Caco-2 (cell line): ENCODE measurements at regions not wholly inside any gene's neighbourhood (a gene's known extent, or its start where the extent isn't known, plus 50 kb on each side); places are given as distances from the start of the nearest gene placed in this dataset.

ENCODE experiments used
- BruUV-seq: library from RNA; stranded (reverse); fragments of 400-500 nt; replicated peaks from 2 replicates; lab custom pipeline; 2021; lab: Mats Ljungman, UMichigan
- CTCF ChIA-PET: fragments of 300-600 bp; sonication (Branson Sonifier 250); formaldehyde crosslinking; loops from one replicate; lab custom pipeline; 2022; ENCODE audit warnings: antibody characterized with exemption; lab: Charles Lee
- POLR2A ChIA-PET: fragments of 300-600 bp; sonication (Branson Sonifier 250); formaldehyde crosslinking; loops from one replicate; lab custom pipeline; 2022; ENCODE audit warnings: antibody characterized with exemption; lab: Charles Lee
- DNase-seq, 2 experiments: peaks; one replicate each; pipeline versions ENCODE4 v3.0.0 to v3.0.0-alpha.2; 2020 to 2022
- H3K27me3 ChIP-seq: replicated peaks from 2 replicates; pipeline ENCODE4 v1.6.0; 2011; ENCODE audit warnings: low read length; ENCODE audit not compliant: control insufficient read depth, insufficient read depth
- H3K36me3 ChIP-seq: 2 replicates; pipeline ENCODE4 v1.5.1; 2011; ENCODE audit warnings: low read length; ENCODE audit not compliant: control insufficient read depth, insufficient read depth
- H3K4me1 ChIP-seq: fragments of 250-450 bp; sonication (Bioruptor Pico); 2 replicates; pipeline ENCODE4 v1.5.1; 2020; ENCODE audit warnings: mild to moderate bottlenecking
- H3K4me3 ChIP-seq: 2 replicates; pipeline ENCODE4 v1.5.1; 2011; ENCODE audit warnings: low read depth, mild to moderate bottlenecking, control low read depth, low read length
- H3K9me3 ChIP-seq: fragments of 250-450 bp; sonication (Bioruptor Pico); 2 replicates; pipeline ENCODE4 v1.5.1; 2020; ENCODE audit warnings: mild to moderate bottlenecking, moderate library complexity
- H3K27ac Mint-ChIP-seq: one replicate; pipeline ENCODE4 v1.8.0; 2022; ENCODE audit warnings: mixed read lengths; ENCODE audit not compliant: unreplicated experiment
- H3K27me3 Mint-ChIP-seq: one replicate; pipeline ENCODE4 v1.8.0; 2022; ENCODE audit warnings: mixed read lengths; ENCODE audit not compliant: insufficient read depth, unreplicated experiment
- H3K36me3 Mint-ChIP-seq: one replicate; pipeline ENCODE4 v1.8.0; 2022; ENCODE audit warnings: mild to moderate bottlenecking, mixed read lengths; ENCODE audit not compliant: insufficient read depth, unreplicated experiment
- H3K4me1 Mint-ChIP-seq: one replicate; pipeline ENCODE4 v1.8.0; 2022; ENCODE audit warnings: low read depth, mixed read lengths; ENCODE audit not compliant: unreplicated experiment
- H3K4me3 Mint-ChIP-seq: one replicate; pipeline ENCODE4 v1.8.0; 2022; ENCODE audit warnings: mild to moderate bottlenecking, moderate library complexity, mixed read lengths; ENCODE audit not compliant: unreplicated experiment
- H3K9me3 Mint-ChIP-seq: one replicate; pipeline ENCODE4 v1.8.0; 2022; ENCODE audit warnings: mixed read lengths; ENCODE audit not compliant: unreplicated experiment
- CTCF ChIP-seq, 2 experiments: fragments of 200-600 bp in 1 of 2; IDR thresholded peaks; 1 replicate in 1 of 2; 2 replicates in 1 of 2; pipeline versions ENCODE4 v1.5.1 to v1.8.0; 2011 to 2022; ENCODE audit warnings: antibody characterized with exemption in 1 of 2, control low read depth in 1 of 2, inconsistent platforms in 1 of 2, low read depth in 1 of 2, low read length in 1 of 2, mild to moderate bottlenecking in 1 of 2, moderate library complexity in 1 of 2; ENCODE audit not compliant: insufficient read depth in 1 of 2, severe bottlenecking in 1 of 2, unreplicated experiment in 1 of 2
- intact Hi-C: fragments of 100-400 bp; cut with micrococcal nuclease; formaldehyde crosslinking; loops from one replicate; pipeline ENCODE4 v1.10.0; 2022; ENCODE audit not compliant: unreplicated experiment

DNA sequence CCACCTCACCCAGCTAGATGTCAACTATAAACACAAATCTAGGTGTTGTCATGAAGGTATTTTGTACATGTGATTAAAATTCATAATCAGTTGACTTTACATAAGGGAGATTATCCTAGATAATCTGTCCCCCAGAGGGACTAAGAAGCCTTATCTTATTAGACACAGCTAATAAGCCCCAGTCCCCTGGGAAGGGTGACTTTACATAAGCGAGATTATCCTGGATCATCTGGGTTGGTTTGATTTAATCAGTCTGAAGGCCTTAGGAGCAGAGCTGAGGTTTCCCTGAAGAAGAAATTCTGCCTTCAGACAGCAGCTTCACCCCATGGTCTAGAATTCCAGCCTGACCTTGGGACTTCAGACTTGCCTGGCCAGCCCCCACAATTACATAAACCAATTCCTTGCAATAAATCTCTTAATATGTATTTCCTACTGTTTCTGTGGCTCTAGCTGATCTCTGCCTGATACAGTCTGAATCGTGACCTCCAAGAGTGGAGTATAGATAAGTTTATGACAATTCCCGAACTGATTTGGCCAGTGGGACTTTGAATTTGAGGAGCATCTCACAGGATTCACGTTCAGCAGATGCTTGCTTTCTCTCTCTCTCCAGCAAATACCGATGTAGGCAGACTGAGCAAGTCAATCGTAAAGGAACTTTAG lies 66.5 kb downstream of the MRPL46 start:
- Mint-ChIP-seq H3K27me3 (peaks cover 5% of the 10 kb centered on the region), H3K27ac (no peak overlapping the region), H3K4me3 (no peak overlapping the region), H3K9me3 (no peaks in the 10 kb centered on the region), H3K4me1 (peaks cover 9% of the 10 kb centered on the region), H3K36me3 (no peaks in the 10 kb centered on the region)
- POLR2A ChIA-PET, result no interaction called here
- Histone ChIP-seq H3K4me1 (peaks cover 13% of the 10 kb centered on the region), H3K9me3 (no peaks in the 10 kb centered on the region), H3K27me3 (no peaks in the 10 kb centered on the region), H3K4me3 (no peak overlapping the region), H3K36me3 (no peaks in the 10 kb centered on the region)
- intact Hi-C loops, result no loop called here
- no peak for DNase-seq
- CTCF ChIA-PET, result interaction anchor here (0.6 kb wide), 1 partner anchor 31 kb away, joined by 3 read pairs; no protein-coding TSS in a partner anchor
- no TSS peak for BruUV-seq
- TF ChIP-seq CTCF (IDR thresholded peaks at IDR 0.05; ENCODE audit: insufficient read depth in 1 of 2, low read depth in 1 of 2, low read length in 1 of 2, severe bottlenecking in 1 of 2, unreplicated experiment in 1 of 2), result no peak

- Histone ChIP-seq H3K9me3 (no peaks in the 10 kb centered on the region), H3K4me1 (peaks cover 20% of the 10 kb centered on the region), H3K27me3 (no peaks in the 10 kb centered on the region), H3K36me3 (no peaks in the 10 kb centered on the region), H3K4me3 (no peak overlapping the region)
- intact Hi-C loops, result no loop called here
- Mint-ChIP-seq H3K27ac (no peak overlapping the region), H3K27me3 (peaks cover 4% of the 10 kb centered on the region), H3K36me3 (no peaks in the 10 kb centered on the region), H3K4me3 (no peak overlapping the region), H3K4me1 (peaks cover 13% of the 10 kb centered on the region), H3K9me3 (no peaks in the 10 kb centered on the region)
- POLR2A ChIA-PET, result no interaction called here
- no TSS peak for BruUV-seq
- CTCF ChIA-PET, result no interaction called here
- TF ChIP-seq CTCF (IDR thresholded peaks at IDR 0.05; ENCODE audit: insufficient read depth in 1 of 2, low read depth in 1 of 2, low read length in 1 of 2, severe bottlenecking in 1 of 2, unreplicated experiment in 1 of 2), result no peak
- no peak for DNase-seq
These were observed 67.1 kb downstream of the MRPL46 start for GRCh38 chr15:88400084-88400483.

DNA sequence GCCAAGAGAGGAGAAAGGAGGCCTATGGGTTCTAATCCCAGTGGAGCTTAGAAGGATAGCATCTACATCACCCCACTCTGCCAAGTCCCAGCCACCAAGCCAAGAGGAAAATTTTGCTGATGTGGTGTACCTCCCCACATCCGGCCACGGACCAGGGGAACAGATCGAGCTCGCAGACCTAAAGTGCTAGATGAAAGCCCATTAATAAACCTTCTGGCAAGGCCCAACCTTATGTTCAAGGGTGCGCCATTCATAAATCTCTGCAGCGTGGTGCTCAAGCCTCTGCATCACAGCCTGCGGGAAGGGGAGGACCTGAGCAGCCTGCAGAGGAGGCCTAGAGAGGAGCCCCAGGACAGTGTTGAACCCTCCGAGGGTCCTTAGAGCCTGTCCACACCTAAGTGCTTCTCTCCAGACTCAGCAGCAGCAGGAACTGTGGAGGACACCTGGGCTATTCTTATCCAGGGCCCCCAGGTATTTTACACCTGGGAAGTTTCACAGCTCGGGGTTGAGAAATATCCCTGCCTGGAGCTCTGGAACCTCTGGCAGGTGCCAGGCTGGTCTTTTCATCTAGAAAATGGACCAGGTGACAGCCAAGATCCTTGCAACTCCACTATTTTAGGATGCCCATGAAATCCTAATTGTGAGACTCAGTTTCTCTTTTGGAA lies 68.0 kb downstream of the MRPL46 start:
- Histone ChIP-seq H3K36me3 (no peaks in the 10 kb centered on the region), H3K4me1 (peaks cover 21% of the 10 kb centered on the region), H3K9me3 (no peaks in the 10 kb centered on the region), H3K4me3 (no peak overlapping the region), H3K27me3 (no peaks in the 10 kb centered on the region)
- no TSS peak for BruUV-seq
- ChIA-PET POLR2A (no interaction called here), CTCF (no interaction called here)
- H3K36me3 Mint-ChIP-seq, result no peaks in the 10 kb centered on the region
- intact Hi-C loops, result no loop called here
- H3K4me3 Mint-ChIP-seq, result no peak overlapping the region
- DNase-seq, result no peak
- TF ChIP-seq CTCF (IDR thresholded peaks at IDR 0.05; ENCODE audit: insufficient read depth in 1 of 2, low read depth in 1 of 2, low read length in 1 of 2, severe bottlenecking in 1 of 2, unreplicated experiment in 1 of 2), result no peak
- H3K4me1 Mint-ChIP-seq, result peaks cover 13% of the 10 kb centered on the region
- no peaks in the 10 kb centered on the region for H3K27me3 Mint-ChIP-seq
- no peaks in the 10 kb centered on the region for H3K9me3 Mint-ChIP-seq
- H3K27ac Mint-ChIP-seq, result no peak overlapping the region
